ACC112 (cell line): ENCODE measurements at regions not wholly inside any gene's neighbourhood (a gene's known extent, or its start where the extent isn't known, plus 50 kb on each side); places are given as distances from the start of the nearest gene placed in this dataset.
A peak's percentile ranks its signal among the peaks of the same experiment; 100 is the strongest.

Experiments used
- H2AFZ ChIP-seq: fragments of 200-600 bp; sonication (generic); one replicate; pipeline ENCODE4 v1.6.0; 2017; ENCODE audit warnings: antibody characterized with exemption, low read length; ENCODE audit not compliant: unreplicated experiment
- H3K27ac ChIP-seq: fragments of 200-600 bp; sonication (generic); 2 replicates; pipeline ENCODE4 v1.5.1; 2014; ENCODE audit warnings: low read depth, mild to moderate bottlenecking, antibody characterized with exemption, low read length, moderate library complexity
- H3K27me3 ChIP-seq: fragments of 200-600 bp; sonication (generic); 2 replicates; pipeline ENCODE4 v1.6.1; 2014; ENCODE audit warnings: mild to moderate bottlenecking, antibody characterized with exemption, low read length, moderate library complexity, mixed read lengths; ENCODE audit not compliant: insufficient read depth
- H3K36me3 ChIP-seq: fragments of 200-600 bp; sonication (generic); 2 replicates; pipeline ENCODE4 v1.6.1; 2016; ENCODE audit warnings: mild to moderate bottlenecking, antibody characterized with exemption, low read length, moderate library complexity, mixed read lengths; ENCODE audit not compliant: insufficient read depth
- H3K4me1 ChIP-seq: fragments of 200-600 bp; sonication (generic); one replicate; pipeline ENCODE4 v1.6.1; 2016; ENCODE audit warnings: low read length, mixed read lengths; ENCODE audit not compliant: insufficient read depth, unreplicated experiment, control insufficient read depth
- H3K4me3 ChIP-seq: fragments of 200-600 bp; sonication (generic); 2 replicates; pipeline ENCODE4 v1.5.1; 2014; ENCODE audit warnings: mild to moderate bottlenecking, low read depth, low read length
- H3K79me2 ChIP-seq: fragments of 200-600 bp; sonication (generic); one replicate; pipeline ENCODE4 v1.6.0; 2016; ENCODE audit warnings: low read length; ENCODE audit not compliant: control insufficient read depth, unreplicated experiment, insufficient read depth

DNA sequence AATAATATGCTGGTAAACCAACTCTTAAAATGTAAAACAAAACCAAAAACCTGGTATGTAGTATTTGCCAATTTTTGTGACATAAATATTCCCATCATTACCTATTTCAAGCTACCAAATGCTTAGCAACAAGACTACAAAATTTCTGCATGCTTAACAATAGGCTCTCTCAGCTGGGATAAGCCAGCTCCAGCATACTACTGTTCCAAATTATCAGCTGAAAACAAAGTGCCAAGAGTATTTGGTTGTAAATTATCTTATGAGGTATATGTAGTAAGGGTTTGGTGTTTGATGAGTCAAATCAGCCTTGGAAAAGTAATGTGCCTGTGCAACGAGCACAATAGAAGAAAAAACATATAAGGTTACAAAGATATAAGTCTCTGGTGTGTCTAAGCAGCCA, 263.2 kb downstream of the HGF start:
- H3K79me2 ChIP-seq, result no peaks in the 10 kb centered on the region
- no peaks in the 10 kb centered on the region for H3K27me3 ChIP-seq
- no peak overlapping the region for H3K27ac ChIP-seq
- no peak overlapping the region for H3K4me3 ChIP-seq
- peak overlapping the region; percentile 43 for H2AFZ ChIP-seq
- no peaks in the 10 kb centered on the region for H3K36me3 ChIP-seq
- H3K4me1 ChIP-seq, result peaks cover 6% of the 10 kb centered on the region

DNA sequence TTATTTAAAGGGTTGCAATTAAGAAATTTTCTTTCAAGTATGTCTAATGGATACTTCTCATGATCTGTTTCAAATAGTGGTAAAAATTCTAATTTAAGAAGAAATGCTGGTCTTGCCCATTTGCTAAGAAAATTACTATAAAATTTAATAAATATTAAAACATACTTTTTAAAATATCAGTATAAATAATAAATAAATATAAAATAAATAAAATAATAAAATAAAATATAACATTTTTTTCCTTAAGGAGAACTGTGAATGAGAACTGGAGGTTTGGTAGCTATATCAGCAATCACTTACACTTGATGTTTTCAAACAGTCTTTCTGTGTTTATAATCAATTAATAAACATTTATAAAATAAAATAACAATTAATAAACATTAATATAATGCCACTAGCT, 266.1 kb downstream of the HGF start:
- Histone ChIP-seq H3K79me2 (no peaks in the 10 kb centered on the region), H2AFZ (no peak overlapping the region), H3K36me3 (no peaks in the 10 kb centered on the region), H3K4me1 (peaks cover 27% of the 10 kb centered on the region), H3K27me3 (no peaks in the 10 kb centered on the region), H3K4me3 (no peak overlapping the region), H3K27ac (no peak overlapping the region)

DNA sequence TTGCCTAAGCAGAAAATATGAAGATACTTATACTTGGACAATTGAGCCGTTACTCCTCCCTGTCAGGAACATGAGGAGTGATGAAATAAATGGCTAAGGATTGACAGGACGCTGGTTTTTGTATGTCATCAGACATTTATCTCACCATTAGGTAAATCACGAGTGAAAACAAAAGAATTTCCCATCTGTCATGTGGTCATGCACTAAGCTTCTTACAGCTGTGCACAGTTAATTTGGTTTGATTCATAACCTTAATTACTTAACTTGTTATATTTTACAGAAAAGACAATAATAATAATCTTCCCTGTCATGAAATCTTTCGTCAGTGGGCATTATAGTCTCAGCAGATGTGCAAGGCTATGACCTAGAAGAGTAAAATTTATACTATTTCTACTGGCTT, 266.5 kb downstream of the HGF start:
- Histone ChIP-seq H2AFZ (no peak overlapping the region), H3K27me3 (no peaks in the 10 kb centered on the region), H3K4me3 (no peak overlapping the region), H3K27ac (no peak overlapping the region), H3K4me1 (peaks cover 30% of the 10 kb centered on the region), H3K79me2 (no peaks in the 10 kb centered on the region), H3K36me3 (no peaks in the 10 kb centered on the region)

DNA sequence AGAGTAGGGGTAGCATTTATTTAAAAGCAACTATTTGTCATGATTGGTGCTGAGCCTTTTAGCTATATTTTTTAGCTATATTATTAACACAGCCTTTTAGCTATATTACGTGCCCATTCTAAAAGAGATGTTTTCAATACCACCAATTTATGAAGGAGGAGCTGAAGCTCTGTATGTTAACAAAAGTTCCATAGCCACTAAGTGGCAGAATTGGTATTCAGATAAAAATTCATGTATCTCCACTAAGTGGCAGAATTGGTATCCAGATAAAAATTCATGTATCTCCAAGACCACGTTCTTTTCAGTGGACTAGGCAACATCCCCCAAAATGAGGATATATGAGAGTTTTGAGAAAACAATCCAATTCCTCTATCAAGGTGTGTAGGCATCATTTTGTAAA, 268.6 kb downstream of the HGF start:
- Histone ChIP-seq H2AFZ (peak overlapping the region; percentile 73), H3K27ac (peak overlapping the region; percentile 58), H3K79me2 (no peaks in the 10 kb centered on the region), H3K27me3 (no peaks in the 10 kb centered on the region), H3K4me3 (no peak overlapping the region), H3K4me1 (peaks cover 26% of the 10 kb centered on the region), H3K36me3 (no peaks in the 10 kb centered on the region)

DNA sequence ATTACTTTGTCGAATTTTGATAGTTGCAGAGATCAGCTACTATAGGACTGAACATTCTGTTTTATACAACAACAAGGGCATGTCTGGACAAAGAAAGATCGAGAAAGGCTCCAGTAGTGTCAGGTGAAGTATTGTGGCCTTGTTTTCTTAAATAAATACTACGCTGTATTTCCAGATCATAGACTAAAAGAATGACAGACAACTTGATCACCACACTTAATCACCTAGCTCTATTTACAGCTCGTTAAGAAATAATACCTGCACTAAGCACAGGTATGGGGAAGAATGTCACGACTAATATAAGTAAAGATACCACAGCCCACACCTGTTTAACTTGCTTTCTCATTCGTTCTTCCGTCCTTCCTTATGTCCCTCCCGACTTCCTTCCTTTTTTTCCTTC, 269.2 kb downstream of the HGF start:
- no peak overlapping the region for H3K27ac ChIP-seq
- H3K27me3 ChIP-seq, result no peaks in the 10 kb centered on the region
- H3K4me1 ChIP-seq, result peaks cover 26% of the 10 kb centered on the region
- H3K36me3 ChIP-seq, result no peaks in the 10 kb centered on the region
- peak overlapping the region; percentile 73 for H2AFZ ChIP-seq
- H3K4me3 ChIP-seq, result no peak overlapping the region
- H3K79me2 ChIP-seq, result no peaks in the 10 kb centered on the region

DNA sequence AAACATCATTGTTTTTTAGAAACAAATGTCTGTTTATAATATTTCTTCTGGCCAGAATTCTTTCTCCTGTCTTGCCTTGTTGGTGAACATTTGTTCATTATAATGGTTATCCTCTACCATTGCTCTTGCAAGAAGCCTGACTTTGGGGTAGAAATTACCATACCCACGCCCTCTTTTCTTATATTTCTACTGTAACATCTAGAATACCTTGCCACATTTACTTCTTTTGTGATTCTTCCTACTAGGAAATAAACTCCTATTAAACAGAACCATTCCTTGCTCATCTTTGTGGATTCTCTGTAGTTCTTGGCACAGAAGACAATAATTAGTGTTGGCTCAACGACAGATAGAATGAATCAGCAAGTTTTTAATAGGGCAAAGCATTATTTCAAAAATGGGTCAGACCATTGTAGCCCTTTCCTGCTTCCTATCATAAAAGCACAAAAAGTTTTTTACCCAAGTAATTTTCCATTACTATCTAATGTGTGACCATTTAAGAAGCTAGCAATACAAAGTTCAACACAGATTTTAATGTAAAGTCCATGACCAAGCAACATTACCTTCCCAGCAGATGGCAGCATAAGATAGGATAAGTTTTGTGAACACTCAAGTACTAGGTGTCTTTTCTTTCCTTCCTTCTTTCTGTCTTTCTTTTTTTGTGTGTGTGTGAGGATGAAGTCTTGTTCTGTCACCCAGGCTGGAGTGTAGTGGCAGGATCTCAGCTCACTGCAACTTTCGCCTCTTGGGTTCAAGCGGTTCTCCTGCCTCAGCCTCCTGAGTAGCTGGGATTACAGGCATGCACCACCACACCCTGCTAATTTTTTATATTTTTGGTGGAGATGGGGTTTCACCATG, 270.4 kb downstream of the HGF start:
- Histone ChIP-seq H2AFZ (peak overlapping the region; percentile 69), H3K79me2 (no peaks in the 10 kb centered on the region), H3K36me3 (no peaks in the 10 kb centered on the region), H3K27me3 (no peaks in the 10 kb centered on the region), H3K4me1 (peaks cover 26% of the 10 kb centered on the region), H3K27ac (peak overlapping the region; percentile 88), H3K4me3 (no peak overlapping the region)

DNA sequence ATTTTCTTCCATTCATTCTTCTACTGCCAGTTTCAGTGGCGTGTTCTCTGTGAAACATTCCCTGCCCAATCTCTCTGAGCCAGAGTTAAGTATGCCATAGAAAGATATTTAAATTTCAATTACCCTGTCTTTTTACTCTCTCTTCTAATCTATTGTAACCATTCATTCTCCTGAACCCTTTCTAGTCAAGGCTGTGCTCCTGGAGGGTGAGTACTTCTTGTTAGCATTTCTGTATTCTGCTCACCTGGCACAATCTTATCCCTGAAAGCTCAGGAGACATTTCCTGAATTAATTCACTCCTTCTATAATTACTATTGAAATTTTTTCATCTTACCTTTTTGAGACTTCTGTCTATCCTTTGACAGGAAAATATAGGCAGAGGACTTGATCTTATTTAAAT, 271.7 kb downstream of the HGF start:
- Histone ChIP-seq H2AFZ (peak overlapping the region; percentile 81), H3K27ac (no peak overlapping the region), H3K4me3 (no peak overlapping the region), H3K79me2 (no peaks in the 10 kb centered on the region), H3K4me1 (peaks cover 26% of the 10 kb centered on the region), H3K27me3 (no peaks in the 10 kb centered on the region), H3K36me3 (no peaks in the 10 kb centered on the region)

DNA sequence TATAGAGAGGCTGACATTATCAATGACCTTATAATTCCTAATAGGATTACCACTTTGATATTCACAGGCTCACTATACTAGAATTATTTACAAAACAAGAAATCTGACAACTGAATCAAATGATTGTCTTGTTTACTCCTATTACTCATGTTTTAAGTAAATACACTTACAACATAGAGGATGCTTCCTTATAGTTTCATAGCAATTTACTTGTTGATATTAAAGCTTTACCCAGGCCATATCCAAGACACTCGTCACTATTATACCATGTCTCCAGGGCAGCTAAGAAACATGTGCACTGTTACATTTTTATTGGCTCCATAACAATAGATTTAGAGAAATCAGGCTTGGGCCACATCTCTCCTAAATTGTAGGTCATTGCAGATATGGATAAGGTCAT, 276.9 kb downstream of the HGF start:
- Histone ChIP-seq H3K4me1 (no peaks in the 10 kb centered on the region), H3K27me3 (no peaks in the 10 kb centered on the region), H3K79me2 (no peaks in the 10 kb centered on the region), H3K27ac (no peak overlapping the region), H3K36me3 (no peaks in the 10 kb centered on the region), H3K4me3 (no peak overlapping the region), H2AFZ (no peak overlapping the region)

DNA sequence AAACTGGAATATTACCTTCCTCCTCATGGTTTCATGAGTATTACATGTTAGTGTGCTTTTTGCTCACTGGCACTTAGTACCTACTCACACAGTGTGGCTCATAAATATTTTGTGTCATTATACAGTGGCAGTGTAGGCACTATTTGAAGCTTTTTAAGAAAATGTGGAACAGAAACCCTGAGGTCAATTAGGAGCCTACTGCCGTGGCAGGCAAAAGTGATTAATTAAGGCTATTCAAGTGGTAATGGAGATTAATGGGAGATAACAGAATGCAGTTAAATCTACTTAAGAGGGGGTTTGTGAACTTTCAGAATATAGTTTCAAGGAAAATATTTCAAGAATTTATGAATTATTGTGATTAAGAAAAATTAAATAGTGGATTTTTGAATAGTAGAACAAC, 277.6 kb downstream of the HGF start:
- H3K27ac ChIP-seq, result no peak overlapping the region
- H2AFZ ChIP-seq, result no peak overlapping the region
- H3K4me1 ChIP-seq, result no peaks in the 10 kb centered on the region
- no peaks in the 10 kb centered on the region for H3K36me3 ChIP-seq
- no peaks in the 10 kb centered on the region for H3K27me3 ChIP-seq
- H3K4me3 ChIP-seq, result no peak overlapping the region
- no peaks in the 10 kb centered on the region for H3K79me2 ChIP-seq

DNA sequence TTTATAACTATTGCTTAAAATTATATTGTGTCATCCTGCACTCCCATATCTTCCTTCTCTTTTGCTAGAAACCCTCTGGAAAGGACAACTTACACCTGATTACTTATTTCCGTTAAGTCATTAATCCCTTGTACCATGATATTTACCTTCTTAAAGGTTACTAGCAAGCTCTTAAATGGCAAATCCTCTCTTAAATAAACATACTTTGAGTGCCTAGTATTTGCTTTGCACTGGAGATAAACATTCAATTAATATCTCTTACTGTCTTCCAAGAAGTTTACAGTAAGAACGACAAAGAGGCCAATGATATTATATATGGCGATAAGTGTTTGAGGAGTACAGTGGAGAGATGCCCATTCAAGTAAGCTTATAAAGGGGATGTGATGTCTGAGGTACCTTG, 278.3 kb downstream of the HGF start:
- H3K79me2 ChIP-seq, result no peaks in the 10 kb centered on the region
- no peak overlapping the region for H3K4me3 ChIP-seq
- H3K4me1 ChIP-seq, result no peaks in the 10 kb centered on the region
- H3K27ac ChIP-seq, result no peak overlapping the region
- no peaks in the 10 kb centered on the region for H3K36me3 ChIP-seq
- no peaks in the 10 kb centered on the region for H3K27me3 ChIP-seq
- H2AFZ ChIP-seq, result no peak overlapping the region

DNA sequence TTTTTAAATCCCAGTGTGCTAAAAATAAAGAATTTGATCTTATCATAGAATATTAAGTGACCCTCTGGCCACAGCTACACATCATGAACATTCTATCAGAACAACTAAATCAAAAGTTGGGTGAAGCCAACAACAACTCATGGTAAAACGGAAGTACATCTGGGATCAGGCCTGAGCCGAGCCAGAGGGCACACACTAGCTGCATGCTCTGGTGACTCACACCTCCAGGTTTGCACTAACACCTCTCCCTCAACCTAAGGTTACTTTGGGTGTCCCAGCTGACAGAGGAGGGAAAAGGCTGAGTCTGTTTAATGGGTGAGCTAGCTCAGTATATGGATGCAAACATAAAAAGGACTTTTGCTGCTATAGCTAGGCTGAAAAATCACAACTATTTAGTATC, 281.6 kb downstream of the HGF start:
- H3K36me3 ChIP-seq, result no peaks in the 10 kb centered on the region
- H3K27ac ChIP-seq, result no peak overlapping the region
- H3K79me2 ChIP-seq, result no peaks in the 10 kb centered on the region
- no peaks in the 10 kb centered on the region for H3K4me1 ChIP-seq
- H2AFZ ChIP-seq, result peak overlapping the region; percentile 43
- H3K27me3 ChIP-seq, result no peaks in the 10 kb centered on the region
- no peak overlapping the region for H3K4me3 ChIP-seq
